Stromal cell of bone marrow (primary cell): ENCODE measurements at regions not wholly inside any gene's neighbourhood (a gene's known extent, or its start where the extent isn't known, plus 50 kb on each side); places are given as distances from the start of the nearest gene placed in this dataset.

Experiments used
- DNase-seq: peaks from one replicate; pipeline ENCODE4 v3.0.0-alpha.2; 2012; ENCODE audit warnings: low read depth

DNA sequence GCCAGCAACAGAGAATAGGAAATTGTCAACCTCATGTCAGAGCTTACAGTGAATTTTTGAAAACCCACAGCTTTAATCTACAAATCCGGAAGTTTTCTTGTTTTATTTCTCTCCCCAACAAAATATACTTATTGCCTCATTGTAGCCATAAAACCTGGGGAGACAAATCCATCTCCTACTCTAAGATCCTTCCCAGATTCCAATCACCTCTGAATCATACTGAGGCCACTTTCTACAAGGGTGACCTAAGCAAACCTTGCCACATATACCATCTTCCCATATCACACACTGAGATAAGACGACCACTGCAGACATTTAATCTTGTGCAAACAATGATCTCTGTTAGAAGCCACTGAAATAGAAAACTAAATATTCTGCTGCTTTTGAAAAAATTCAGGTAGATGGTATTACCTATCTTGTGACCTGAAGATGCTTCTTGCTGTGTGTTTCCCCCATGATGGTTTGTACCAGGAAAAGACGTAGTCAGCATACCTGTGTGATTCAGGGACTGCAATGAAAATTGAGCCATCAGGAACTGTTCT lies 171.5 kb upstream of the DUSP10 start:
- DNase-seq: no peak

- DNase-seq: no peak
These were observed 170.3 kb upstream of the DUSP10 start for GRCh38 chr1:221912230-221912629.

DNA sequence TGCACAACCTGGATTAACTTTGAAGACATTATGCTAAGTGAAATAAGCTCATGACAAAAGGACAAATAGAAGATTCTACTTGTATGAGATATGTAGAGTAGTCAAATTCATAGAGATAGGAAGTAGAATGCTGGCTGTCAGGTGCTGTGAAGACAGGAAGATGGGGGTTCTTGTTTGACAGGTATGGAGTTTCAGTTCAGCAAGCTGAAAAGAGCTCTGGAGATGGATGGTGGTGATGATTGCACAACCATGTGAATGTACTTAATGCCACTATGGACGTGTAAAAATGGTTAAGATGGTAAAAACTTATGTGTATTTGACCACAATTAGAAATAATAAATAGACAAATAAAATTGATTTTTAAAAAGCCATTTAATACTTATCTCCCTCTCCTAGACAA lies 169.8 kb upstream of the DUSP10 start:
- DNase-seq: no peak

- no peak for DNase-seq
These were observed 168.3 kb upstream of the DUSP10 start for GRCh38 chr1:221910222-221910621.

GRCh38 chr1:221908573-221908972 lies 166.7 kb upstream of the DUSP10 start:
- DNase-seq: no peak

- DNase-seq: peak; percentile 66
These were observed 165.5 kb upstream of the DUSP10 start for GRCh38 chr1:221907166-221907932.

- DNase-seq: no peak
These were observed 163.9 kb upstream of the DUSP10 start for GRCh38 chr1:221905802-221906201.

- DNase-seq: no peak
These were observed 162.4 kb upstream of the DUSP10 start for GRCh38 chr1:221904319-221904718.

GRCh38 chr1:221903594-221903993 lies 161.7 kb upstream of the DUSP10 start:
- DNase-seq: no peak

DNA sequence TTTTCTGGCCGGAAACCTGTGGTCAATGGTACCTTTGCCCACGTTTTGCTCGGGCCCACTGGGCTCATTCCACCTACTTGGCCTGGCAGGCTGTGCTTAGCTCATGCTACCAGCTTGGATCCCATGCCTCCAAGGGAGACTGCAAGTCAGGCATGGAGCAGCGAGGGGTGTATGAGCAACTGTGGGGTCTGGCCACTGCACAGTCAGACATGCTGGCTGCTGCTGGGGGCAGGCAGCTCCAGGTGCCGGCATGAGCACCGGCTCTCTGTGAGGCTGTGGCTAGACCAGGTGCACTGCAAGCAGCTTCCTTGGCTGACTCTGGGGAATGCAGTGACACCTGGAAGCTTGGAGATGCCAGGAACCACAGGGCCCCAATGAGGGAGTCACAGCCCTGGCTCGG lies 161.1 kb upstream of the DUSP10 start:
- no peak for DNase-seq

DNA sequence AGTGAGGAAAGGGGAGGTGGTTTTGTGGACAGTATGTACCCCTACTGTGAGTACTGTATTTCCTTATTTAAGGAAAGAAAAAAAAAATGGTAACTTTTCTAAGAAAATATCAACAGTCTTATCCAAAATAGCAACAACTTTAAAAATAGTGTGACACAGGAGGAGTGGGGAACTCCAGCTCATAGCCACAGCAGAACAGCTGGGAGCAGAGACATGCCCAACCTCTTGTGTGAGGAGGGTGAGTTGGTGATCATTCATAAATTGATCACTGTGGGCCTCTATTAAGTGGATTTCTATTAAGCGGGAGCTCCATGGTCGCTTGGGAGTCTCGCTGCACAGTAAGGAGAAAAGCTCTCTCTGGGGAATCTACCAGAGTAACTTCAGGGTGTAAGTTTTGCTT lies 158.8 kb upstream of the DUSP10 start:
- DNase-seq: no peak

DNA sequence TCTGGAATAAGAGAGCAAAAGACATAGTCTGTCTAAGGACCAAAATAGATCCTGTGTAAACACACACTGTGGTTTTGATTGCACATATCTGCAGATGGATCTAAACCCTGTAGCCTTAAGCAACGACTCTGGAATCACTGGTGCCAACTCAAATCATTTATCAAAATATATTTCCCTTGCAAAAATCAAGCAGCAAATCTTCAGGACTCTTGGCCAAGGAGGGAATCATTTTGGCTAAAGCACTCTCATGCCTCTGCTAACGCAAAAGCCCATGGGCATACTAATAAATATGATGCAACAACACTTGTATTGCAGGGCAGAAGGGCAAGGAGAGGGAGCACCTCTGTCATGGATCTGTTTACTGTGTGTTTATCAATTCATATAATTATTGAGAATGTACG lies 155.4 kb upstream of the DUSP10 start:
- peak; percentile 57 for DNase-seq

- no peak for DNase-seq
These were observed 150.5 kb upstream of the DUSP10 start for GRCh38 chr1:221892301-221892830.

GRCh38 chr1:221891708-221892107 lies 149.8 kb upstream of the DUSP10 start:
- DNase-seq: no peak

GRCh38 chr1:221888801-221889200 lies 146.9 kb upstream of the DUSP10 start:
- DNase-seq: no peak

GRCh38 chr1:221888218-221888617 lies 146.3 kb upstream of the DUSP10 start:
- no peak for DNase-seq

DNA sequence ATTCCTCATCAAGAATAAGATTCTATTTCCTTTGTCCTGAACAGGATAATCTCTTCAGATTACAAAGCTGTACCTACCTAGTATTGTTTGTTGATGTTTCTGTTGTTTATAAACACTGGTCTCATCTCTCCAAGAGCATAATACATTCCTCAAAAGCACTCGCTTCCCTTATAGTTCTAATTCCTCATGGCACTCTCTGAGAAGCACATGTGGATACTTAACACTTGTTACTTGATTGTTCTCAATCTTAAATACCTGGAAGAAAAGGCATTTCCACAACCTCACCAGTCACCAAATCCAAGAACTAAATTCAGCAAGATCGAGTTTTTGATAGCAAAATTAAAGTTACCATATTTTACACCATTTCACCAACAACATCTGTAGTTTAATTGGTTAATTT lies 145.9 kb upstream of the DUSP10 start:
- DNase-seq: no peak

GRCh38 chr1:221887415-221887746 lies 145.5 kb upstream of the DUSP10 start:
- no peak for DNase-seq

- peak; percentile 91 for DNase-seq
These were observed 145.0 kb upstream of the DUSP10 start for GRCh38 chr1:221886743-221887414.

DNA sequence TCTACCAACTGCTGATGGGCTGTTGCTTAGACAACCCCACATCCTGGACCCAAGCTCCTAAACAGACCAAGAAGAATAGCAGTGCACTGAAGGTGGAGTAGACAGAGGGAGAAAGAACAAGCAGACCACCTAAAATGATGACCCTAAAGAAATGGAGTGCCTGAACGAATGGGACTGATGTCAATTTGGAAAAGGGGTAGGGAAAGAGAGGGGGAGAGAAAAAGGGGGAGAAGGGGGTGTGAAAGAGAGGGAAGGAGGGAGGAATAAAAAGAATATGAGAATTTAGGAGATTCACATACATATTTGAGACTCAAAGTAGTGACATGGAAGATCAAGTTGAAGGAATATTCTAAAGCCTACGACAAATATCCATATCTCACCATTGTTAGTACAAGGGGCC lies 144.4 kb upstream of the DUSP10 start:
- no peak for DNase-seq

GRCh38 chr1:221884821-221885220 lies 142.9 kb upstream of the DUSP10 start:
- DNase-seq: no peak

- DNase-seq: no peak
These were observed 140.1 kb upstream of the DUSP10 start for GRCh38 chr1:221881805-221882581.

GRCh38 chr1:221880182-221880581 lies 138.3 kb upstream of the DUSP10 start:
- DNase-seq: no peak
